Tibial nerve (tissue), 4 donors: ENCODE measurements at regions not wholly inside any gene's neighbourhood (a gene's known extent, or its start where the extent isn't known, plus 50 kb on each side); places are given as distances from the start of the nearest gene placed in this dataset.

Source experiments
- DNase-seq, 2 donors: peaks; one replicate each; pipeline ENCODE4 v3.0.0-alpha.2; 2019; ENCODE audit warnings: low spot score in 2 of 2
- H3K27ac ChIP-seq, 4 donors: fragments of 200-600 bp; sonication (generic) in 3 of 4; one replicate each; pipeline ENCODE4 v1.5.1; 2017 to 2019; ENCODE audit warnings: mild to moderate bottlenecking in 1 of 4
- H3K27me3 ChIP-seq, 2 donors: fragments of 200-600 bp; sonication (generic) in 1 of 2; one replicate each; pipeline versions ENCODE4 v1.5.1 to v1.6.0; 2017 to 2019
- H3K36me3 ChIP-seq, 3 donors: fragments of 200-600 bp; sonication (generic); one replicate each; pipeline ENCODE4 v1.5.1; 2018 to 2019
- H3K4me1 ChIP-seq, 4 donors: fragments of 200-600 bp; sonication (generic) in 3 of 4; one replicate each; pipeline ENCODE4 v1.5.1; 2017 to 2019
- H3K4me3 ChIP-seq, 4 donors: fragments of 200-600 bp; sonication (generic) in 3 of 4; one replicate each; pipeline ENCODE4 v1.5.1; 2017 to 2019; ENCODE audit warnings: mild to moderate bottlenecking in 1 of 4, moderate library complexity in 1 of 4
- H3K9me3 ChIP-seq, 4 donors: fragments of 200-600 bp; sonication (generic) in 3 of 4; one replicate each; pipeline ENCODE4 v1.5.1; 2017 to 2019
- CTCF ChIP-seq, 5 experiments: fragments of 200-600 bp in 3 of 5; fragments of 450-650 bp in 2 of 5; sonication (generic) in 3 of 5; IDR thresholded peaks; one replicate each; pipeline ENCODE4 v1.5.1; 2016 to 2019; ENCODE audit warnings: antibody characterized with exemption in 5 of 5, mild to moderate bottlenecking in 3 of 5, moderate library complexity in 2 of 5
- EP300 ChIP-seq, 2 donors: sonication (generic); formaldehyde crosslinking; IDR thresholded peaks; one replicate each; pipeline ENCODE4 v1.6.1; 2017; ENCODE audit warnings: antibody characterized with exemption in 2 of 2, mild to moderate bottlenecking in 1 of 2
- POLR2A ChIP-seq, 2 donors: fragments of 450-650 bp; IDR thresholded peaks; one replicate each; pipeline ENCODE4 v1.6.1; 2017; ENCODE audit warnings: antibody characterized with exemption in 2 of 2, mild to moderate bottlenecking in 2 of 2, moderate library complexity in 2 of 2
- WGBS, 2 donors: methylation state at CpG; one replicate each; pipeline ENCODE4 v1.1.5; 2018; 5-methylcytosine and 5-hydroxymethylcytosine counted together

- Histone ChIP-seq H3K4me1 (no peaks in the 10 kb centered on the region), H3K27me3 (no peaks in the 10 kb centered on the region), H3K36me3 (no peaks in the 10 kb centered on the region), H3K27ac (no peak overlapping the region), H3K4me3 (no peak overlapping the region), H3K9me3 (no peaks in the 10 kb centered on the region)
- TF ChIP-seq CTCF (IDR thresholded peaks at IDR 0.05) (no peak), EP300 (IDR thresholded peaks at IDR 0.05) (no peak), POLR2A (IDR thresholded peaks at IDR 0.05) (no peak)
- 77 to 78% methylated on average over 4 of the region's 4 CpGs for WGBS, 2 donors
- no peak for DNase-seq
These were observed 842.4 kb downstream of the LUZP2 start for GRCh38 chr11:25339281-25339680.

DNA sequence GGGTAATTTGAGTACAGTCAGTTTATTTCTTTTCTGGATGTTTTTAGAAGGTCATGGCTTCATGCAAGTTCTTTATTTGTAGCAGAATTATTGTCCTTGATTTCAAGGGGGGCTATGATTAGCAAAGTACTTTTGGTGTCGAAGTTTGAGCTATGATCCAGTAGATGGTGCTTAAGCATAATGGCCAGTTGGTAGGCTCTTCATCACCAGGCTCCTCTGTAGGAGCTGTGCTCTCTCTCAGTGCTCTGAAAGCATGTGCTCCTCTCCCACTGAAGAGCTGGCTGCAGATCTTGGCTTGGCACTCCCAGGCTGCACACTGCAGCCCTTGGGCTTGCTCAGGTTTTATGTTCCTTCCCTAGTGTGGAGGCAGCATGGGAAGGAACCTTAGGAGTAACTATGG, 852.7 kb downstream of the LUZP2 start:
- 94 to 100% methylated on average over 1 of the region's 1 CpG for WGBS, 2 donors

GRCh38 chr11:25350899-25351803, 854.3 kb downstream of the LUZP2 start:
- no peaks in the 10 kb centered on the region for H3K27me3 ChIP-seq
- no peaks in the 10 kb centered on the region for H3K36me3 ChIP-seq
- H3K27ac ChIP-seq, result no peak overlapping the region
- no peaks in the 10 kb centered on the region for H3K9me3 ChIP-seq
- WGBS, 2 donors, result 77 to 78% methylated on average over 8 of the region's 9 CpGs
- no peak for TF ChIP-seq CTCF (IDR thresholded peaks at IDR 0.05)
- no peak for TF ChIP-seq POLR2A (IDR thresholded peaks at IDR 0.05)
- TF ChIP-seq EP300 (IDR thresholded peaks at IDR 0.05), result no peak
- no peak for DNase-seq
- H3K4me1 ChIP-seq, result no peaks in the 10 kb centered on the region
- H3K4me3 ChIP-seq, result no peak overlapping the region

More for the DNA sequence above, 852.7 kb downstream of the LUZP2 start:
- TF ChIP-seq POLR2A (IDR thresholded peaks at IDR 0.05), result no peak
- TF ChIP-seq EP300 (IDR thresholded peaks at IDR 0.05), result no peak
- no peak for TF ChIP-seq CTCF (IDR thresholded peaks at IDR 0.05)
- DNase-seq, result no peak
- H3K4me3 ChIP-seq, result no peak overlapping the region
- H3K27me3 ChIP-seq, result no peaks in the 10 kb centered on the region
- H3K27ac ChIP-seq, result no peak overlapping the region
- H3K9me3 ChIP-seq, result no peaks in the 10 kb centered on the region
- no peaks in the 10 kb centered on the region for H3K4me1 ChIP-seq
- H3K36me3 ChIP-seq, result no peaks in the 10 kb centered on the region

DNA sequence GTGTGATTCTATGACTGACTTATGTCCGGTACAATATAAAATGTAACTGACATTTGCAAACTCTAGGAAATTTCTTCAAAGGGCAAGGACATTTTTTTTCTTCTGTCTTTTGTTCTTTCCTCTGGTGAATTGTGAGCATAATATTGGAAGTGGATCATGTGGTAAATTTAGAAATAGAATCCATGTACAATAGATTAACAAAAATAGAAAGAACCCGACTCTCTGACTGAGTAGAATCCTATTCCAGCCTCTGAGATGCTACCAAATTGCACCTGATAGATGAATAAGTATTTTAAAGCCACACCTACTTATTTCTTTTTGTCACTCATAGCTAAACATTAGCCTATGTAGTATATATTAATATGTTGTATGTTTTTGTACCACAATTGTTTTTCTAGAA, 860.3 kb downstream of the LUZP2 start:
- H3K27me3 ChIP-seq, result no peaks in the 10 kb centered on the region
- no peak for DNase-seq
- H3K4me3 ChIP-seq, result no peak overlapping the region
- 37 to 80% methylated on average over 2 of the region's 2 CpGs for WGBS, 2 donors
- no peaks in the 10 kb centered on the region for H3K4me1 ChIP-seq
- TF ChIP-seq CTCF (IDR thresholded peaks at IDR 0.05) (no peak), EP300 (IDR thresholded peaks at IDR 0.05) (no peak), POLR2A (IDR thresholded peaks at IDR 0.05) (no peak)
- H3K27ac ChIP-seq, result no peak overlapping the region
- no peaks in the 10 kb centered on the region for H3K36me3 ChIP-seq
- H3K9me3 ChIP-seq, result no peaks in the 10 kb centered on the region

DNA sequence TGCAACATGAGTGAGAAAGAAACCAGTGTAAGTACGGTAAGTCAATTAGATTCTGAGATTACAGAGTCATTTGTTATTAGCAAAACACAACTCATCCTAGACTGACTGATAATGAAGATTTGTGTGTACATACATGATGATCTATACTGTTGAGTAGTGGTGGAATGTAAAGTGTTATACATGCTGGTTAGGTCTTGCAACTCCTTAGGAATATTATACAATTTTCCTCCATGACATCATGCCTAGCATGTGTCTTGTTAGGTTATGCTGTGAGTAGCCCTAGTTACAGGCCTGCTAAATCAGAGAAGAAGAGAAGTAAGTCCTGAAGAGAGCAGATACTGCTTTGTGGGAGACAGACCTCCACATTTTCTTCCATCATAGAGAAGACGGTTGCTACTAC, 880.6 kb downstream of the LUZP2 start:
- H3K27ac ChIP-seq, result no peak overlapping the region
- H3K27me3 ChIP-seq, result no peaks in the 10 kb centered on the region
- TF ChIP-seq EP300 (IDR thresholded peaks at IDR 0.05), result no peak
- no peak for TF ChIP-seq CTCF (IDR thresholded peaks at IDR 0.05)
- no peak for TF ChIP-seq POLR2A (IDR thresholded peaks at IDR 0.05)
- H3K9me3 ChIP-seq, result peaks cover 0 to 8% (median 0%) of the 10 kb centered on the region in 4 donors
- DNase-seq, result no peak
- H3K4me1 ChIP-seq, result no peaks in the 10 kb centered on the region
- H3K36me3 ChIP-seq, result no peaks in the 10 kb centered on the region
- 95 to 96% methylated on average over 2 of the region's 2 CpGs for WGBS, 2 donors
- H3K4me3 ChIP-seq, result no peak overlapping the region
